Ramos (cell line): ENCODE measurements at regions not wholly inside any gene's neighbourhood (a gene's known extent, or its start where the extent isn't known, plus 50 kb on each side); places are given as distances from the start of the nearest gene placed in this dataset.
"Not testable (repeated sequence)": the region's sequence is repeated elsewhere in the genome, so short reads cannot be mapped to it uniquely, and the experiment has no call there.

Experiments used
- in situ Hi-C: fragments of 300-500 bp; cut with MboI; formaldehyde crosslinking; loops from one replicate; pipeline ENCODE4 v1.14.3; 2022; ENCODE audit warnings: low sequenced_read_pairs; ENCODE audit not compliant: unreplicated experiment

DNA sequence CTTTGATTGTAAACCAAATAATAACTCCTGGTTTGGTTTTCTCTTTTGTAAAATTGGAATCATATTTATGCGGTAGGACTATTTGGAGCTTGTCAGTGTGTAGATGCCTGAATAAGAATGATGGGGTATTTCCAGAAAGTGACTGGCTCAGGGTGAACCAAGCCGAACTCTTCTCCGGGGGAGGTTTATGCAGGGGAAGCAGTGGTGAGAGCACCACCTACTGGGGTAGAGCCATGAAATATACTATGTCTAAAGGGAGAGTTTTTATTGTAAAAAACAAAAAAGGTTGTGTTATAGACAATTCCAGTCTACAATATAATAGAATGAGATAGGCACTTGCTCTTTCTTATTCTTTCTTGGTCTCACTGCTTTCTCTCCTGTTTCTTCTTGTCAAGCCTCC is 222.9 kb upstream of the SLC16A7 start:
- in situ Hi-C loops = no loop called here

DNA sequence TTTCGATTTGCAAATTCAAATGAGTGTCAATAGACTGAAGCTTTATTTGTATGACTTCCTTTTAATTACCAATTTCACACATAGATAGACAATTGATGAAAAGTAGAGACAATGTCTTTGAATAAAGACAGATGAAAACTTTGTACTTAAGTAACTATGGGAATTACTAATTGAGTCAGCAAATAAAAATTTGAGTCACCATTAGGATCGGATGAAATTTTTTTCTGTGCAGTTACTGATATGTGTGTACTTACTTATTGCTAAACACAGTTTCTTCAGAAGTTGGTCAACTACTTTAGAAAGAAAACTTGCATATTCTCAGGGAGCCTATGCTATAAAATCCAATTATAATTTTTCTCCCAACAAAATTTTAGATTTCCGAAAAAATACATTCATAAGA is 224.9 kb upstream of the SLC16A7 start:
- in situ Hi-C loops = no loop called here

DNA sequence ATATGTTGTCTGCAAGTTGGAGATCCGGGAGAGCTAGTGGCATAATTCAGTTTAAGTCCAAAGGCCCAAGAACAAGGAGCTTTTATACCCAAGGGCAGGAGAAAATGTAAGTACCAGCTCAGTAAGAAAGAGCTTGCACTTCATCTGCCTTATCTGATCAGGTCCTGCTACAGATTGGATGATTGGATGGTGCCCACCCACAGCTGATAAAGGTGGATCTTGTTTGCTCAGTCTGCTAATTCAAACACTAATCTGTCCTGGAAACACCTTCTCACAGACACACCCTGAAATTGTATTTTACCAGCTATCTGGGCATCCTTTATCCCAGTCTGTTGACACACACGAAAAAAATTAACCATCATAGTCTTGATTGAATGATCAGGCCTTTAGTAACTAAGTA is 230.7 kb upstream of the SLC16A7 start:
- in situ Hi-C loops = no loop called here

DNA sequence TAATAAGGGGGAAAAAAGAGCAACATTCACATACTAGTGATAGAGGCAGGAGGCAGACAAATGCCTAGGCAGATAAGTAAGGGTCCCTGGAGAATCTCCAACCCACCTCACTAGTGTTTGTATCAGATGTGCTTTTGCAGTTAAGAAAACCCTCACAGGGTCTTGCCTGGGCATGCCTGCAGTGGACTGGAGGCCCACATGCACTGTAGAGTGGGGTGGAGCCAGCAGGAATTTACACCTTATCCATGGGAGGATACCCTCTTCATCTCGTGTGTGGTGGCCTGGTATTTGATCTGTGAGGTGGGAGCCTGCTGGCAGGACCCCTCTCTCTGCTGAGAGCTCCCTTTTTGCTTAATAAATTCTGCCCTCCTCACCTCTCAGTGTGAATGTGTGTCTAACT is 238.0 kb upstream of the SLC16A7 start:
- in situ Hi-C loops = no loop called here

DNA sequence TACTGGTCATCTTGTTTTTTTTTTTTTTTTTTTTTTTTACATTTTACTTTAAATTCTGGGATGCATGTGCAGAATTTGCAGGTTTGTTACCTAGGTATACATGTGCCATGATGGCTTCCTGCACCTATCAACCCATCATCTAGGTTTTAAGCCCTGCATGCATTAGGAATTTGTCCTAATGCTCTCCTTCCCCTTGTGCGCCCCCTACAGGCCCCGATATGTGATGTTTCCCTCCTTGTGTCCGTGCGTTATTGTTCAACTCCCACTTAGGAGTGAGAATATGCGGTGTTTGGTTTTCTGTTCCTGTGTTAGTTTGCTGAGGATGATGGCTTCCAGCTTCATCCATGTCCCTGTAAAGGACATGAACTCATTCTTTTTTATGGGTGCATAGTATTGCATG is 249.6 kb upstream of the SLC16A7 start:
- in situ Hi-C loops = not testable (repeated sequence)

DNA sequence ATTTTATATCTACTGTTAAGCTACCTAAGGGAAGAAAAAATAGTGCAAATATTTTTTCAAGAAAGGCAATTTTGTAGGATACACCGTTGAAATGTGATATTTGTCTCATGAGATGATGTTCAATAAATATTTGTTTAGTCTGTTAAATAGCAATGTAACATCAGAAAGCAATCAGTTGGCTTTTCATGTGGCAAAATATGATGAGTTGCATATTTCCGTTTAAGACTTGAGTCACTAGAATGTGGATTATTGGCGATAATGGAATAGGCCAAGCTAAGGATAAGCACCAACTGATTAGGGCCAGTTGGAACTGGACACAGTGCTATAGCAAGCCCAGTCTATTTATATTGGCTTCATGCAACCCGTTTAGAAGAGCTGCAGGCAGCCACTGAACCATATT is 250.4 kb upstream of the SLC16A7 start:
- in situ Hi-C loops = no loop called here

DNA sequence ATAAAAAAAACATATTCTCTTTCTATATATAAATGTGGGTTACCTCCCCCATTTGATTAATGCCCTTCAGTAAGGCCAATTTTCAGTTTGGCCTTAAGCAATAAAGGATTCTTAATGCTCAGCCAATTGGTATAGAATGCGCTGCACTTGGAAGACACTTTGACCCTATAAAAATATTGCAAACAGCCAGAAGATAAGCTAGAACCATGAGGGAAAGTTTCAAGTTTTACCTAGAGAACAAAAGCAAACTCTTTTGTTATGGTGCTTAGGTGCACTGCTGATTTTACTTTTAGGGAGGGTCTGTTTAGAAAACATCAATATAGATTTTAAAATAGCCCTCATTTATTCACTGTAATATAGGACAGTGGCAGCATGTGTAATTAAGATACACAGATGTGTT is 251.6 kb upstream of the SLC16A7 start:
- in situ Hi-C loops = no loop called here

DNA sequence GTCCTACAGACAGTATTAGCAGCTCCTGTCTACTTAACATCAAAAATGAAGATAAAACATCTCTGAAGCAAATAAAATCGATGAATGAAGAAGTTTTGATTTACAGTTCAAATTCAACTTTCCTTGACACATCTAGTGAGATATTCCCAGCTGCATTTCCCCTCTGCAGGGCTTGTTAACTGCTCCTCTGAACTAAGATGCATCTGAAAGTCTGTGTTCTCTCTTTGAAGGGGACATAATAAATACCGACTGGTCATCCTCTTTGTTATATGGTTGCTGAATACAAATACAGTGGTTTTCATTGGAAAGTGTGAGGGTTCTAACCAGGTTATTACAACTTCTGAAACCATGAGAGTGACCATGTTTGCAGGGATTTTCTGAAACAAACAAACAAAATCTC is 266.4 kb upstream of the SLC16A7 start:
- in situ Hi-C loops = no loop called here

DNA sequence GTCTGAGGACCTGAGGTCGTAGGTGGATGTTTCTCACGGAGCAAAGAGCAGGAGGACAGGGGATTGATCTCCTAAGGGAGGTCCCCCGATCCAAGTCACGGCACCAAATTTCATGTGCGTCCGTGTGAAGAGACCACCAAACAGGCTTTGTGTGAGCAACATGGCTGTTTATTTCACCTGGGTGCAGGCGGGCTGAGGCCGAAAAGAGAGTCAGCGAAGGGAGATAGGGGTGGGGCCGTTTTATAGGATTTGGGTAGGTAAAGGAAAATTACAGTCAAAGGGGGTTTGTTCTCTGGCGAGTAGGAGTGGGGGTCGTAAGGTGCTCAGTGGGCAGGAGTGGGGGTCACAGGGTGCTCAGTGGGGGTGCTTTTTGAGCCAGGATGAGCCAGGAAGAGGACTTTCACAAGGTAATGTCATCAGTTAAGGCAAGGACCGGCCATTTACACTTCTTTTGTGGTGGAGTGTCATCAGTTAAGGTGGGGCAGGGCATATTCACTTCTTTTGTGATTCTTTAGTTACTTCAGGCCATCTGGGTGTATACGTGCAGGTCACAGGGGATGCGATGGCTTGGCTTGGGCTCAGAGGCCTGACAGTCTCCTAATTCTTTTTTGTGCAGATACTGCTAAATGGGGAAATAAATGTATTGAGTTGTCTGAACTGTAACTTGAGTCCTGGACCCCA is 267.3 kb upstream of the SLC16A7 start:
- in situ Hi-C loops = not testable (repeated sequence)

DNA sequence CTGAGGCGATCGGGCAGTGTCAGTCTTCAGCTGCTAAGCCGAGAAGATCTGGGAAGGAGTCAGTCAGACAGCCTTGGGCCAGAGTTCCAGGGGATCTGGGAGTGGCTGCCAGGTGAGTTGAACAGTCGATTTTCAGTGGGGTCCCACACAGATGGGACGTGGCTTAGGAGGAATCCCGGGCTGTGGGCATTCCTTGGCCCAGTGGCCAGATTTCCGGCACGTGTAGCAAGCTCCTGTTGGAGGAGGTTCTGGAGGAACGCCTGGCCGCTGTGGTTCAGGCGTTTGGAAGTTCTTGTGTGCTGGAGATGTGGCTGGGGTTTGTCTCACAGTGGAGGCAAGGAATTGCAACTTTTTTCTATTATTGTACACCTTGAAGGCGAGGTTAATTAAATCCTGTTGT is 269.4 kb upstream of the SLC16A7 start:
- in situ Hi-C loops = not testable (repeated sequence)

DNA sequence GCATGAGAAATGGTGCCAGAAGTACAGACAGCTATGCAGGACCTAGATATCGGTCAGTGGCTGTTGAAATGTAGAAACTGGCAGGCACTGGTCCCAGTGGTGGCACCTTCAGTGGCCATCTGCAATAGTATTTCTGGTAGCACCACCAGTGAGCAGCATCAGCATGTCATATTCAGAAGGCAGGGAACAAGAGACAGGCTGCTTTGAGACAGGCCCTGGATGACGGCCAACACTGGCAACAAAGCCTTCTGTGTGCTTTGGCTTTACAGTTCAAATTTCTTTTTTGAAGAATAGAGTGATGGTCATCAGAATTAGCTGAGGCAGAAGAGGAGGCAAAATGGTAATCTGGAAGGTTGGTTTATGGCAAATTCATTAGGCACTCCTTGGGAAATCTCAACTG is 273.4 kb upstream of the SLC16A7 start:
- in situ Hi-C loops = no loop called here

DNA sequence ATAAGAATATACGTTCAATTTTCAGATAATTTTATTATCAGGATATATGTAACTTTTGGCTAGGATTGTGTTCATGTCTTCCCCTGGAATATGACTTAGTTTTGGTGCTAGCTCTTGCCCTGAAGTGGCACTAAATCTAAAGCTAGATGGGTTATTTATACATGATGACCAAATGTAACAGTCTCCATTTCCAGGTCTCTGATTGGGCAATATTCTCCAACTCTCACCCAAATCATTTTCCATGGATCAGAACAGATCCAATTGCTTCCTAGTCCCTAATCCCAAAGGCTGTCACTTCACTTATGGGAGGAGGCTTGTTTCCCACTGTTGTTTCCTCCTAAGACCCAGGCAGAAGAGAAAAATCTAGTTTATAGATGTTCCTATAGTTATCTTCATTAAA is 274.6 kb upstream of the SLC16A7 start:
- in situ Hi-C loops = no loop called here

DNA sequence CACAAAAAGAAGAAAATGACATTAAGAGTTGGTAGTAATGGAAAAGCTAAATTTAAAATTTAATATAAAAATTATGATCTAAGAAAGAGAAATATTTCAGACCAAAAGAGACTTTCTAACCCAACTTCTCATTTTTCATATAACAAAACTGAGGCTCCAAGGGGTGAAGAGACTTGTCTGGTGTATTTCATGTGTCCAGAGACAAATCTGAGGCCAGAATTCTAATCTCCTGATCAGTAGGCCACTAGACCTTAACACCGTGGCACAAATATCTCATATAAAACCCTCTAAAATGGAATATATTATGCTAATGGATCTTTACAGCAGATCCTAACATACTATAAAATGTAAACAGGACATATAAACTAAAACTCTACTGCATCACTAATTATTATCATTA is 275.7 kb upstream of the SLC16A7 start:
- in situ Hi-C loops = no loop called here

DNA sequence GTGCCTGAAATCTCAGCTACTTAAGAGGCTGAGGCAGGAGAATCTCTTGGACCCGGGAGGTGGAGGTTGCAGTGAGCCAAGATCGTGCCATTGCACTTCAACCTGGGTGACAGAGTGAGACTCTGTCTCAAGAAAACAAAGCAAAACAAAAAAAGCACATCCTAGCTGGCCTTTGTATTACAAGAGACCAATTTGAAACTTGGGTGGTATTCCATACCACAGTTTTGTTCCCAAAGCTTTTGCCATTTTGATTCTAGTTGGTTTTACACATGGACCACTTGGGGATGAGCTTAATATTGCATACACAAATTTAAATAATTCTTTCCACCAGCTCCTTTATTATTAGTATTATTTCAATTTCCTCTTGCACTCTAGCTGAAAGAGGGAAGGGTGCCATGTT is 276.9 kb upstream of the SLC16A7 start:
- in situ Hi-C loops = no loop called here

DNA sequence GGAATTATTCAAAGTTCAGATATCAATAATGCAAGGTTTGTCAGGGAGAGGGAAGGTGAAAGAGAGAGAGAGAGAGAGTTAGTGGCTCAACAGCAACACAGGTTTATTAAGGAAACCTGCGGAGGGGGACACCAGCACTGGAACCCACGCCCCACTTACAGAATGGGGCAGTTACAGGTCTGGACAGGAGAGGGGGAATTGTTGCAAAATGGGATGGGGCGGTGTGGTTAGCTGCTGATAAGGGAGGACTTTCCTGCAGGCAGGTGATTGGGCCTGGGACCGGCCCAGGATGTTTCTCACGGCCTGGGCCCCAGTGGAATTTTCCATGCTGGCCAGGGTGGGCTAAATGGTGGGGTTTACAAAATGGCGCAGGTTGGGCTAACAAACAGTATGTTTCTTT is 278.2 kb upstream of the SLC16A7 start:
- in situ Hi-C loops = no loop called here

DNA sequence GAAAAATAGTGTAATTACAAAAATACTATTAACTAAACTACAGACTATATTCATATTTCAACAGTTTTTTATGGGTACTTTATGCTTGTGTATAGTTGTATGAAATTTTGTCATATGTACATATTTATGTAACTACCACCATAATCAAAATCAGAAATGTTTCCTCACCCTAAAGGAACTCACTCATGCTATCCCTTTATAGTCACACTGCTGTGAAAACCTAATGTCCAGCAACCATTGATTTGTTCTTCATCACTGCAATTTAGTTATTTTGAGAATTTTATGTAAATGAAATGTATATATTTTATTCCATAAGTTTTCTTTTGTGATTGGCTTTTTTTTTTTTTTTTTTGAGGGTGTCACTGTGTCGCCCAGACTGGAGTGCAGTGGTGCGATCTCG is 278.9 kb upstream of the SLC16A7 start:
- in situ Hi-C loops = no loop called here

DNA sequence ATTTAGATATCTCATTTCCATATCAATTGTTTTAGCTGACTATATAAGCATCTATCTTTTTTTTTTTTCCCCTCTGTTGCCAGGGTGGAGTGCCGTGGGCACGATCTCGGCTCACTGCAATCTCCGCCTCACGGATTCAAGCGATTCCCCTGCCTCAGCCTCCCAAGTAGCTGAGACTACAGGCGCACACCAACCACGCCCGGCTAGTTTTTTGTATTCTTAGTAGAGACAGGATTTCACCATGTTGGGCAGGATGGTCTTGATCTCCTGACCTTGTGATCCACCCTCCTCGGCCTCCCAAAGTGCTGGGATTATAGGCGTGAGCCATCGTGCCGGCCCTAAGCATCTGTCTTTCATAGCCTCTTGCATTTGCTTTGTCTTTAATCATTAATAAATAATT is 279.5 kb upstream of the SLC16A7 start:
- in situ Hi-C loops = not testable (repeated sequence)

DNA sequence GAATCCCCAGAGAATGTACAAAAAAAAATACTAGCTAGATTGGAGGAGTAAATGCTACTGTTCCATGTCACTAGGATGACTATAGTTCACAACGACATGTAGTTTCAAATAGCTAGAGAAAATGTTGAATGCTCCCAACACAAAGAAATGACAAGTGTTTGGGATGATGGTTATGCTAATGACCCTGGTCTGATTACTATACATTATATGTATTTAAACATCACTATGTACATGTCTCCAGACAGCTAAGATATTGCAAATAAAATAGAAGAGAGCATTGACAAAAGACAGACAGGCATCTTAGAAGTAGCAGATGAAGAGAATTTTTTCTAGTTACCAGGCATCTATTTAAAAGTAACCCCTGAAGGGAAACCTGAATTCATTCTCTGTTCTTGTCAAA is 281.6 kb upstream of the SLC16A7 start:
- in situ Hi-C loops = no loop called here

DNA sequence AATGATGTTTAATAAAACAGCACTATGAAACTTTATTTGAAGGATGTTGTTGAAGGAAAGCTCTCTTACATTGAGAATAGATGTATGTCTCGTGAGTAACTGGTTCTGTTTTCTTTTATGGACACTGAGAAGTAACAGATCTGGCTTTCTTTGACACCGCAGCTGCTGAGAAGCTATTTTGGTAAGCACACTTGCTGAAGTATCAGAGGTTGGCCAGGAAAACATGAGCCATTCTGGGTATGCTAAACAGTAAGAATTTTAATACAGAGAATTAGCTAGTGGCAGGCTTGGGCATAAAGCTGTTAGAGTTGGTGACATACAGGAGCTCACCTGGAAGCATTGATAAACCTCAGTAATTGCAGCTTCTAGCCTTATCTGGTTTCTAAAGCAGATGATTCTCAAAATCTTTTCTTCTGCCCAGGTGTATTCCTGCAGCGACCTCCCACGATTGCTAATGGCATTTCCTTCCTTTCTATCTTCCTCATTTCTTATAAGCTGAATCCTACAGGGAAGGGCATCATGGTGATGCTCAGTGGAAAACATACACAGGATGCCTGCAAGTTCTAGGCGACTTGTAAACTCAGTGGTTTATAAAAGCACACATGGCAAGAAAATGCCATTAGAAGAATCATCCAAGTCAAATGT is 291.6 kb upstream of the SLC16A7 start:
- in situ Hi-C loops = no loop called here

DNA sequence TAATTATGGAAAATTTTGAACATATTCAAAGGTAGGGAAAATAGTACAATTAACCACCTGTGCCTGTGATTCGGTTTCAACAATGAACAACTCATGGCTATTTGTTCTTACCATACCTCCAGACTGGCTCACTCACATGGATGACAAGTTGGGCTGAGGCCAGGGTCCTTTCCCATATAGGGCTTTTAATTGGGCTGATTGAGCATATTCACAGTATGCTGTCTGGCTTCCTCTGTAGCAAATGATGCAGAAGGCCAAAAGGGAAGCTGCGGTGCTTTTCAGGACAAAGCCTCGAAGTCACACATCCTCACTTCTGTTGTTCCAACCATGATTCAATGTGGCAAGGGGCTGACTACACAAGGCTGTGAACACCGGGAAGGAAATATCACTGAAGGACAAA is 297.5 kb upstream of the SLC16A7 start:
- in situ Hi-C loops = no loop called here

DNA sequence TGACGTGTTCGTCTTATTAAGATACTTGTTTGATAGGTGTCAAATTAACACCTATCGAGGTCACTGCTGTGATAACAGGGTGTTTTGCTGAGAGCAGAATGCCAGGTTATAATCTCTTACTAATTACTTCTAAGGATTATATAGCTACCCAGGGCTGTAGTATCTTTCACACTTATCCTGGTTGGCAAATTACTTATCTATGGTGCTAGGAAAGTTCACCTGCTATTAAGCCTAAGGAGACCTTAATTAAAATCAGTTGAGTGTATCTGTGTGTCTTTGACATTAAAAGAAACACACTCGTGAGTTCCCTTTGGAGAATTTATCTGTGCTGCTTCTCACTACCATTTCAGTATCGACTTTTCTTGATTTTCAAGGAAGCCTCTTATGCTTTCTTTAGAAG is 301.6 kb upstream of the SLC16A7 start:
- in situ Hi-C loops = no loop called here

DNA sequence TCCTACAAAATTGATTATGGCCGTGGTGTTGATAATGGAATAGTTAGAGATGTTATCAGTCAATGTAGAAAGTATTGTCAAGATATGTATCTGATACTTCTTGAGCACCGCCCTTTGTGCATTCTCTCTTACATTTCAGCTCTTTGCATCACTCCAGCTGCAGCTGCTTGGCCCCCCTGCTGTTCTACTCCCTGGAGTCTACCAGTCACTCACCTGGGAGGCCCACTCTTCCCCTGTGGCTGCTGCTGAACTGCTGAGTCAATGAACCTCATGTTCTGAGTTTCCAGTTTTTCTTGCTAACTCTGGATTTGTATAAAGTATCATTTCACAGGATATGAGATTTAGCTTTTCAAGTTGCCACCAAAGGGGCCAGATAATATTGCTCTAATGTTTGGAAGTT is 312.8 kb upstream of the SLC16A7 start:
- in situ Hi-C loops = no loop called here
